GM12865 (cell line): ENCODE measurements at regions not wholly inside any gene's neighbourhood (a gene's known extent, or its start where the extent isn't known, plus 50 kb on each side); places are given as distances from the start of the nearest gene placed in this dataset.

ENCODE experiments used
- DNase-seq: peaks from one replicate; pipeline ENCODE4 v3.0.0; 2010; ENCODE audit warnings: low read depth
- H3K4me3 ChIP-seq: 2 replicates; pipeline ENCODE4 v1.5.1; 2011; ENCODE audit warnings: mild to moderate bottlenecking, low read depth, low read length, control low read depth
- CTCF ChIP-seq: IDR thresholded peaks from 2 replicates; pipeline ENCODE4 v1.5.1; 2011; ENCODE audit warnings: low read length, control low read depth, low read depth, inconsistent platforms; ENCODE audit not compliant: insufficient read depth; ENCODE audit errors: missing control alignments

DNA sequence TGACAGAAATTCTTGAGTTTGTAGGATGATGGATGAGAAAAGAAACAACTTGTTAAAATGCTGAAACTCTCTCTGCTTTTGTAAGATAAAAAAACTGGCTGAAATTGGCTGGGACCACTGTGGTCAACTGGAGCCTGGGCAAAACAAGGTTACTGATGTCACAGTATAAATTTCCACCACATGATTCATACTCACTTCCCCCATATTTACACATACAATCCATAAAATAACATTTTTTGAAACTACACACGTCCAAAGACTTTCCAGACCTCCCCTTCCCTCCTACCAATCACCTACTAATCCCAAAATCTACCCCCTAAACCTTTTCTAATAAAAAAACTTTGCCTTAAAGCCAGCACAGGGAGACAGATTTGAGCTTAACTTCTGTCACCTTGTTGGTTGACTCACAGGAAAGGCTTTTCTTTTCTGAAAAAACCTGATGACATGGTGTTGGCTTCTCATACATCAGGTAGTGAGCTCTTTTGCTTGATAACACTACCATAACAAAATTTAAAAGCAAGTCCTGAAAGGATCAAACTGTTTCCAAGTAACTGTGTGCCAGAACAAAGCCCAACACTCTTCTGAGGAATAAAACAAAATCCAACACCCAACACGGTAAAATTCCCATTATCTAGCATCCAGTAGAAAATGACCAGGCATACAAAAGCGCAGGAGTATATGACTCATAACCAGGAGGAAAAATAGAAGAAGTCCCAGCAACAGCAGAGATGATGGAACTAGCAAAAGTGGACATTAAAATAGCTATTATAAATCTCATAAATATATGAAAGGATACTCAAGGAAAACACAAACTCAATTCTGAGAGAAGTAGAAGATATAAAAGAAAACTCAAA, 87.3 kb upstream of the SNRK start:
- no peak for TF ChIP-seq CTCF
- DNase-seq: no peak
- H3K4me3 ChIP-seq: no peak overlapping the region

- DNase-seq: no peak
- H3K4me3 ChIP-seq: no peak overlapping the region
- no peak for TF ChIP-seq CTCF
These were observed 88.0 kb upstream of the SNRK start for GRCh38 chr3:43198301-43198700.

DNA sequence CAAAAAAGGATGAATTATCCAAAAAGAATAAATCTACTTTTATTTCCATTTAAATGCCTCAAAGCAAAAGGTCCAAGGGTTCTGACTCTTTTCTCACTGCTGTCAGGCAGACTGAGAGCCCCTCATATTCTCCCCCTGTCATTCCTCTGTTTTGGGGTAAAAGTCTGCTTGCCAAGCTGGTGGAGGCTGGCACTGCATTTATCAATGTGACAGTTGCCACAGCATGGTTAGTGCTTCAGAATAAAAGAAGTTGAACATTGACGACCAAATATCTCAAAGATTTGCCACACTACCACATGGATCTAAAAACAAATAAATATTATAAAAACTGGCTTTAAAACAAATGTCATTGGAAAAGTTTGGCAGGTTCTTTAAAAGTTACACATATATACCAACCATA, 89.2 kb upstream of the SNRK start:
- DNase-seq: no peak
- no peak for TF ChIP-seq CTCF
- no peak overlapping the region for H3K4me3 ChIP-seq

DNA sequence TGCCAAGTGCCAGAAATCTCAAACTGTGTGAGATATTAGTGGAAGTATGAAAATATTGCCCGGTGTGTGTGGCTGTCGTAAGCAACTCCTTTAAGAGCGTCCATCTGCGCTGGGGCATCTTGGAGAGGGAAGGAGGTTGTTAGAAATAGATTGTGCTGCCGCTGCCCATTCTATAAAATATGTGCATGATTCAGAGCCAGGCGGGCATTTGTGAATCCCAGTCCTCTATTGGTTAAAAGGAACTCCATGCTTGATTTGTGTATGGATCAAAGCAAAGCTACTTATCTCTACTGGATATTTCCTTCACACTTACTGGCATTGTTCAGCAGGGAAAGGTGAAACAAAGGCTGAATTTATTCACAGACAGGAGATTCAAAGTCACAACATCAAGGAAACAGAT, 89.6 kb upstream of the SNRK start:
- no peak for DNase-seq
- TF ChIP-seq CTCF: no peak
- no peak overlapping the region for H3K4me3 ChIP-seq

- no peak for DNase-seq
- H3K4me3 ChIP-seq: no peak overlapping the region
- no peak for TF ChIP-seq CTCF
These were observed 89.2 kb upstream of the POMGNT2 start for GRCh38 chr3:43195115-43195498.

DNA sequence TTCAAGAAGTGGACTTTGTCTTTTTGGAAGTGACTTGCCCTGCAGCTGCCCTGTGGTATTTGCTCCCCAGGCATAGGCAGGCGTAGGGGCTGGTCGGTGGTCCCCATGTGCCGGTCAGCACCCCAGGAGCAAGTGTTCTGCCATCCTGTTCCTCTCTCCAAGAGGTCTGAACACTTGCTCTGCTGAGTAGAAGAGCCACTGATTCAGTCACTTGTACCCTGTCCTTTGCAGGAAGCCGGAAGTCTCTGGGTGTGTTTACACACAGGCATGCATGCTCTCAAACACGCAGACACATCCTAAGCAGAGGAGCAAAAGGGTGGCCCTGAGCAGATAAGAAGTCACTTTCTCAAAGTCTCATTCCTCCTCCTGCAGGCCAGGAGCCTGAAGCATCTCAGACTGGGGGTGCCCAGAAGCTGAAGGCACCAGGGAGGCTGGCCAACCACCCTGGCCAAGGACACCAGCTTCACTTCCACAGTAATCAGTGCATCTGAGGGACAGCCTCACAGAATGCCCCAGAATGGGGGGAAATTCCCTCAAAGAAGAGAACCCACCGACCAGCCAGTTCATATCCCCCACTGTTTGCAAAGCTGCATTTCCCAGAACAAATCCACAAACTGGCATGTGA, 88.7 kb upstream of the POMGNT2 start:
- H3K4me3 ChIP-seq: no peak overlapping the region
- peak; percentile 11 for DNase-seq
- no peak for TF ChIP-seq CTCF
